ENCODE measurements at regions not wholly inside any gene's neighbourhood (a gene's known extent, or its start where the extent isn't known, plus 50 kb on each side); places are given as distances from the start of the nearest gene placed in this dataset.
A peak's percentile ranks its signal among the peaks of the same experiment; 100 is the strongest.
"Not testable (repeated sequence)": the region's sequence is repeated elsewhere in the genome, so short reads cannot be mapped to it uniquely, and the experiment has no call there.

- TF ChIP-seq ATF3 (IDR thresholded peaks at IDR 0.05): no peak
- TF ChIP-seq GABPA (IDR thresholded peaks at IDR 0.05 in 1 of 2, conservative IDR thresholded peaks at IDR 0.05 in 1 of 2): no peak
- no peak for TF ChIP-seq NR2F2 (IDR thresholded peaks at IDR 0.05)
Observed at GRCh38 chr3:66839508-66839907, 158.6 kb upstream of the KBTBD8 start (continued).

GRCh38 chr3:66842761-66843464, 155.2 kb upstream of the KBTBD8 start:
- WGBS: 87% methylated on average over 18 of the region's 18 CpGs
- not testable (repeated sequence) for H3K27ac ChIP-seq (ENCODE audit: low read depth in 1 of 2, low read length in 2 of 2); H3K9ac ChIP-seq (ENCODE audit: low read depth in 1 of 2, low read length in 2 of 2); H3K4me3 ChIP-seq (ENCODE audit: low read depth in 1 of 3, low read length in 3 of 3); H3K4me1 ChIP-seq (ENCODE audit: control insufficient read depth in 4 of 4, insufficient read depth in 4 of 4, low read length in 3 of 4); H3K27me3 ChIP-seq (ENCODE audit: control insufficient read depth in 4 of 4, insufficient read depth in 4 of 4, low read length in 3 of 4); DNase-seq (ENCODE audit: low spot score); H3K9me3 ChIP-seq (ENCODE audit: control insufficient read depth in 4 of 4, low read length in 3 of 4); H3K36me3 ChIP-seq (ENCODE audit: control insufficient read depth in 4 of 4, insufficient read depth in 3 of 4, low read depth in 1 of 4, low read length in 3 of 4)

- 59% methylated on average over 5 of the region's 5 CpGs for WGBS
- TF ChIP-seq FOXA1 (IDR thresholded peaks at IDR 0.05) (no peak), MAX (IDR thresholded peaks at IDR 0.05) (peak; percentile 32), FOXA2 (IDR thresholded peaks at IDR 0.05) (no peak), HNF4G (IDR thresholded peaks at IDR 0.05) (peak; percentile 96), ATF3 (IDR thresholded peaks at IDR 0.05) (peak; percentile 34), HNF4A (conservative IDR thresholded peaks at IDR 0.05) (peak; percentile 97 to 99), RAD21 (IDR thresholded peaks at IDR 0.05) (peak in 1 of 2 donors; percentile 22), SP1 (IDR thresholded peaks at IDR 0.05) (peak; percentile 94), REST (IDR thresholded peaks at IDR 0.05) (no peak), EGR1 (IDR thresholded peaks at IDR 0.05; ENCODE audit: low read depth in 2 of 2) (no peak), CTCF (IDR thresholded peaks at IDR 0.05; ENCODE audit: low read depth, low read length, missing input control) (no peak), RXRA (IDR thresholded peaks at IDR 0.05) (peak; percentile 67 to 74), GABPA (IDR thresholded peaks at IDR 0.05 in 1 of 2, conservative IDR thresholded peaks at IDR 0.05 in 1 of 2) (no peak), JUND (IDR thresholded peaks at IDR 0.05) (peak; percentile 62 to 78), TAF1 (conservative IDR thresholded peaks at IDR 0.05) (no peak), ZBTB33 (IDR thresholded peaks at IDR 0.05) (no peak), YY1 (IDR thresholded peaks at IDR 0.05) (peak; percentile 27), NR2F2 (IDR thresholded peaks at IDR 0.05) (peak; percentile 30)
Observed at GRCh38 chr3:66851894-66852613, 146.1 kb upstream of the KBTBD8 start.

More at GRCh38 chr3:66851894-66852613, 146.1 kb upstream of the KBTBD8 start:
- H3K9ac ChIP-seq (ENCODE audit: low read depth in 1 of 2, low read length in 2 of 2): no peak overlapping the region
- no peak for DNase-seq (ENCODE audit: low spot score)
- no peaks in the 10 kb centered on the region for H3K36me3 ChIP-seq (ENCODE audit: control insufficient read depth in 4 of 4, insufficient read depth in 3 of 4, low read depth in 1 of 4, low read length in 3 of 4)
- no peaks in the 10 kb centered on the region for H3K27me3 ChIP-seq (ENCODE audit: control insufficient read depth in 4 of 4, insufficient read depth in 4 of 4, low read length in 3 of 4)
- no peak overlapping the region for H3K4me3 ChIP-seq (ENCODE audit: low read depth in 1 of 3, low read length in 3 of 3)
- H3K27ac ChIP-seq (ENCODE audit: low read depth in 1 of 2, low read length in 2 of 2): peak overlapping the region in 1 of 2 donors; percentile 36
- H3K4me1 ChIP-seq (ENCODE audit: control insufficient read depth in 4 of 4, insufficient read depth in 4 of 4, low read length in 3 of 4): peaks cover 0 to 18% (median 15%) of the 10 kb centered on the region in 4 donors
- H3K9me3 ChIP-seq (ENCODE audit: control insufficient read depth in 4 of 4, low read length in 3 of 4): no peaks in the 10 kb centered on the region

Measured in liver (tissue), 8 donors.